Fibroblast of villous mesenchyme (primary cell): ENCODE measurements at regions not wholly inside any gene's neighbourhood (a gene's known extent, or its start where the extent isn't known, plus 50 kb on each side); places are given as distances from the start of the nearest gene placed in this dataset.

Source experiments
- DNase-seq: peaks from one replicate; pipeline ENCODE4 v3.0.0-alpha.2; 2010; ENCODE audit warnings: low read depth
- H3K4me3 ChIP-seq: 2 replicates; pipeline ENCODE4 v1.5.1; 2011; ENCODE audit warnings: low read depth, mild to moderate bottlenecking, low read length
- TF ChIP-seq, protein P1 (sequence below): IDR thresholded peaks from 2 replicates; pipeline ENCODE4 v1.5.1; 2012; ENCODE audit warnings: low read depth, mild to moderate bottlenecking, low read length; ENCODE audit not compliant: insufficient read depth

GRCh38 chr1:234535763-234536515, 57.0 kb upstream of the TARBP1 start:
- H3K4me3 ChIP-seq, result no peak overlapping the region
- DNase-seq, result peak; percentile 88
- TF ChIP-seq, protein P1, sequence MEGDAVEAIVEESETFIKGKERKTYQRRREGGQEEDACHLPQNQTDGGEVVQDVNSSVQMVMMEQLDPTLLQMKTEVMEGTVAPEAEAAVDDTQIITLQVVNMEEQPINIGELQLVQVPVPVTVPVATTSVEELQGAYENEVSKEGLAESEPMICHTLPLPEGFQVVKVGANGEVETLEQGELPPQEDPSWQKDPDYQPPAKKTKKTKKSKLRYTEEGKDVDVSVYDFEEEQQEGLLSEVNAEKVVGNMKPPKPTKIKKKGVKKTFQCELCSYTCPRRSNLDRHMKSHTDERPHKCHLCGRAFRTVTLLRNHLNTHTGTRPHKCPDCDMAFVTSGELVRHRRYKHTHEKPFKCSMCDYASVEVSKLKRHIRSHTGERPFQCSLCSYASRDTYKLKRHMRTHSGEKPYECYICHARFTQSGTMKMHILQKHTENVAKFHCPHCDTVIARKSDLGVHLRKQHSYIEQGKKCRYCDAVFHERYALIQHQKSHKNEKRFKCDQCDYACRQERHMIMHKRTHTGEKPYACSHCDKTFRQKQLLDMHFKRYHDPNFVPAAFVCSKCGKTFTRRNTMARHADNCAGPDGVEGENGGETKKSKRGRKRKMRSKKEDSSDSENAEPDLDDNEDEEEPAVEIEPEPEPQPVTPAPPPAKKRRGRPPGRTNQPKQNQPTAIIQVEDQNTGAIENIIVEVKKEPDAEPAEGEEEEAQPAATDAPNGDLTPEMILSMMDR, result no peak

- no peak for DNase-seq
- H3K4me3 ChIP-seq, result no peak overlapping the region
- TF ChIP-seq, protein P1, result no peak
Observed at GRCh38 chr1:234535218-234535617, 56.2 kb upstream of the TARBP1 start.

DNA sequence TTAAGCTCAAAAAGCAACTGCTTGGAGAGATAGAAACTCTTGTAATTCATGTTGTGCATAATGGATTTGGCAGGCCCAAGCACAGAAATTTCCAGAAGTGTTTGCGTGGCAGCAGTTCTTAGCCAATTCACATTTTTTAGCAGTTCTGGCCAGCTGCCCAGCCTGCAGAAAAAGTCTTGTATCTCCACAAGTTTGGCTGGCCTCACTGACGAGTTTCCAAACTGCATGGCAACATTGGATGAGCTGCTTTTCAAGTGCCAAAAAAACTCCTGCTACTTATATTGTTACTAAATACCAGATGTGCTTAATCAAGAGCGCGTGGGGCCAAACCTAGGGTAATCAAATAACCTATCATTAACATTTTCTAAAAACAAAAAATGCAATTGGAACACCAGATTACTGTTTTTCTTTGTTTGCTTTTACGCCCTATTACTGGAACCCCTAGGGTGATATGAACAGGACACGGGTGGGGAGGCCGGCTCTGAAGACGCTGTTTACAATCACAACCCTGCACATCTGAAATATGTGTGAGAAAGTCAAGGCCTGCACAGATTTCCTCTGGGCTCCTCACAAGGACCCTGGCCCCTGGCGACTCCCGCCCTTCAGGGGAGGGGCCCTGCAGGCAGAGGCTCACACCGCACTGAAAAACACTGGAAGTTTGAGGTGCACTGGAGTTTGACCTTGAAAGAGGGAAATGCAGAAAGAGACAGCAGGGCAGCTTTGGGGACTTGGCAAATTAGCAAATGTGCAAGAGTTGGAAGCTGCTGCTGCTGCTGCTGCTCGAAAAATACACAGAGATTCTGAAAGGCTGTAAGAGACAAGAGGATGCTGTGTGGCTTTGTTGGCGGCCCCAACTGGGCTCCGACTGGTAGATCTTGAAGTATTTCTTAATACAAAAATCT, 55.2 kb upstream of the TARBP1 start:
- peak; percentile 99 for DNase-seq
- no peak overlapping the region for H3K4me3 ChIP-seq
- TF ChIP-seq, protein P1, result no peak

DNA sequence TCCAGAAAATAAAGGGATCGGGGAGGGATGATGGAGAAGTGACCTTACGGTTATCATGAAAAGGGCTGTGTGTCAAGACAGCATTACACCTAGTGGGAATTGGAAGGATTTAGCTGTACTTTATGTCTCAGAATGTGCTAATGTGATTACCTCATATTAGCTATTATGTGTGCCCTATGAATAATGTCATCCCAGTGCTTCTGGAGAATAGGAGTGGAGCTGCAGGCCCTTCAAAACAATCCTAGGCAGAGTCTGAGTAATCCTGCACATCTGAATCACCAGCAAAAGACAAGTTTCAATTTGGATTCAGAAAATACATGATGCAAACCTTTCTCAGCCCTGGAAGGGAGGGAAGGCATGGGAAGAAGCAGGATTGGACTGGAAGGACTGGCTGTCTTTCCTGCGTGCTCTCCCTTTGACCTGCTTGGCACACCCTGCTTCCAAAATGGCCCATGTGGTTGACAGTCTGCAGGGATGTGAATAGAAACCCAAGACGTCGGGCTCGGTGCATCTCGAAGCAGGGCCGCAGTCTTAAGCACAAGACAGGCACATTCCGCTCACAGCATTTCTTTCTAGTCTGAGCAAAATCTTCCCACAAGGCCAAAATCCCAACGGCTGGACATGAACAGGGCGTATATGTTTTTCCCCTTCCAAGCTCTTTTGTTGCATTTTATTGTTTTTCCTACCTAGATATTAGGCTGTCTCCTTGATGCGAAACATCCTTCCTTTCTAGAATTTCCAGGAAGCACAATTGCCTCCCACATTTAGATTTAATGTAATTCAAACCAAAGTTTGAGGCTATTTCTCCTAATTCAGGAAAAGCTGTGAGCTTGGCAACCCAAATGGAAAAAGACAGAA, 54.3 kb upstream of the TARBP1 start:
- DNase-seq, result peak; percentile 92
- H3K4me3 ChIP-seq, result no peak overlapping the region
- TF ChIP-seq, protein P1, result no peak

DNA sequence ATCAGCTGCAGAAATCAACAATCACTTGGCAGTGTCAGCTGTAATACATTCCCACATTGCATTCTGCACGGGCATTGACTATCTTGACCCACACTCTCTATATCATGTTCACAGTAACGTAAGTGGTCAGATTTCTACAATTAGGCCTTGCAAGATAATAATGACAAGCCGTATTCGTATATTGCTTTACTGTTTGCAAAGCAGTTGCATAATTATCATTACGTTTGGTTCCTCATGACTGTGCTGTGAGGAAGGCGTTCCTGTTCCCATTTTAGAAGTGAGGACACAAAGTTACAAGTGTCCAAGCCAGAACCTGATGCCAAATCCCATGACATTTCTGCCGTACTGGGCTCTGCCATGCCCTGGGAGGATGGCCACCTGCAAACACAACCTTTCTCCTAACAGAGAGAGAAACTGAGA, 53.5 kb upstream of the TARBP1 start:
- TF ChIP-seq, protein P1, result no peak
- peak; percentile 62 for DNase-seq

DNA sequence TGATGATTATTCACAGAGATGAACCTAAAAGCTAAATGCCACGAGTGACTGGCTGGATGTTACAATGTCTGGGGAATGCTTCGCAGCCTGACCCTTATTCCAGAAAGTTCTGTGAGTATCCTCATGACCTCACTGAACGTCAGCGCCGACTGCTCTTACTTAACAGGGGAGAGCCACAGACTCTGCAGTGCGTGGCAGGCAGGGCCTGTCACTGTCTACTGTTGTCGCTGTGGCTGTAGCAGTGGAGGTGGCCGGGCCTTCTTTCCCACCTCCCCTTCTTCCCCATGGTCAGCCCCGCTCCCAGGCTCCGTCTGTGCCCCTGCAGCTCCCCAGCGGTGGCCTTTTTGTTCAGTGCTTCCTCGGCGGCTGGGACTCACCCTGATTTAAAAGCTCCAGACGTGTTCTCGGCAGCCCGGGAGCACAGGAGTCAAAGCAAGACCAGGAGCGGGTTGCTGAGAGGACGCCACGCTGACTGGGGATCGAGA, 52.2 kb upstream of the TARBP1 start:
- TF ChIP-seq, protein P1, result no peak
- H3K4me3 ChIP-seq, result no peak overlapping the region
- DNase-seq, result peak; percentile 90

More for the DNA sequence above, 53.5 kb upstream of the TARBP1 start:
- no peak overlapping the region for H3K4me3 ChIP-seq
